ENCODE measurements at regions not wholly inside any gene's neighbourhood (a gene's known extent, or its start where the extent isn't known, plus 50 kb on each side); places are given as distances from the start of the nearest gene placed in this dataset.

DNA sequence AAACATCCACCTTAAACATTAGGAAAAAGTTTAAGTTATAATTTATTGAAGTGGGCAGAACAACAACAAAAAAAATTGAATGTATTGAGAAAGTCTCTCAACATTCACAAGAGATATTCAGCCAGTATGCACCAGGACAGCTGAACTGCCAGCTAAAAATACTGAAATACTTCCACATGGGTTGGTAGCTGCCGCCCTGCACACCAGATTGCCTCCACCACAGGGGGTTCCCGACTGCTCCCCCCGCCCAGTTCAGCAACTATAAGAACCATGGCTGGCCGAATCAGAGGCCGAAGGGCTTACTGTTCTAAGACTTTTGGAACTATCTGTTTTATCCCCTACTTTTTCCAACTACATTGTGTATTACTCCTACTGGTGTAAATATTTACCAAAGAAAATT, 150.0 kb upstream of the LRP1B start:
- Histone ChIP-seq H2BK15ac (ENCODE audit: low read depth, low read length) (no peak overlapping the region), H4K8ac (replicated peaks; ENCODE audit: insufficient read length, low read depth, low read length) (no peak overlapping the region), H2BK20ac (ENCODE audit: low read depth, low read length, poor library complexity, severe bottlenecking) (no peak overlapping the region), H2AFZ (ENCODE audit: low read length) (no peak overlapping the region), H2BK5ac (ENCODE audit: insufficient read length, low read length) (no peak overlapping the region), H3K56ac (ENCODE audit: insufficient read length, low read depth, low read length) (no peak overlapping the region), H3K79me1 (ENCODE audit: insufficient read depth, low read depth, low read length, poor library complexity, severe bottlenecking) (no peaks in the 10 kb centered on the region), H3K4ac (ENCODE audit: low read depth, low read length) (no peak overlapping the region), H3K9me3 (ENCODE audit: control insufficient read depth, low read depth, low read length) (no peaks in the 10 kb centered on the region), H4K20me1 (ENCODE audit: control insufficient read depth, insufficient read depth, insufficient read length) (no peaks in the 10 kb centered on the region), H3K4me2 (ENCODE audit: insufficient read depth, insufficient read length, low read length) (no peak overlapping the region), H3K4me1 (ENCODE audit: insufficient read depth, low read length) (no peaks in the 10 kb centered on the region), H3K27ac (ENCODE audit: insufficient read length, low read depth, low read length) (no peak overlapping the region), H2BK120ac (ENCODE audit: low read depth, low read length, poor library complexity, severe bottlenecking) (no peak overlapping the region), H4K91ac (ENCODE audit: insufficient read length, low read depth, low read length) (no peak overlapping the region), H3K14ac (ENCODE audit: insufficient read depth, low read length) (no peak overlapping the region), H3K23me2 (ENCODE audit: insufficient read length, low read depth, low read length, poor library complexity, severe bottlenecking) (no peaks in the 10 kb centered on the region), H2AK5ac (ENCODE audit: insufficient read length, low read length) (no peak overlapping the region), H3K18ac (ENCODE audit: insufficient read length, low read depth, low read length) (no peak overlapping the region), H2BK12ac (ENCODE audit: insufficient read length, low read depth, low read length) (no peak overlapping the region), H3T11ph (ENCODE audit: low read length) (no peak overlapping the region), H3K79me2 (ENCODE audit: insufficient read depth, low read length) (no peaks in the 10 kb centered on the region), H3K27me3 (ENCODE audit: insufficient read depth, low read length) (no peaks in the 10 kb centered on the region), H3K9ac (ENCODE audit: extremely low read depth, insufficient read length, low read length) (no peak overlapping the region), H3K23ac (ENCODE audit: insufficient read length, low read depth, low read length) (no peak overlapping the region), H4K5ac (ENCODE audit: insufficient read length, low read depth, low read length) (no peak overlapping the region)
- Mint-ChIP-seq H3K4me3 (no peak overlapping the region), H3K9me3 (peaks cover 0 to 2% of the 10 kb centered on the region in 2 experiments; a peak in 3 of 5 replicates), H3K4me1 (peaks cover 5 to 6% of the 10 kb centered on the region in 2 experiments; a peak in 3 of 4 replicates), H3K36me3 (ENCODE audit: insufficient read depth in 1 of 3, low read depth in 3 of 3) (no peaks in the 10 kb centered on the region), H3K27ac (no peak overlapping the region), H3K27me3 (ENCODE audit: low read depth) (no peaks in the 10 kb centered on the region)
- no peak for DNase-seq
- WGBS (ENCODE audit: extremely low coverage, insufficient read length, low lambda C conversion rate), result no CpG with 5 or more reads among the region's 5 CpGs
- TF ChIP-seq, protein P1, sequence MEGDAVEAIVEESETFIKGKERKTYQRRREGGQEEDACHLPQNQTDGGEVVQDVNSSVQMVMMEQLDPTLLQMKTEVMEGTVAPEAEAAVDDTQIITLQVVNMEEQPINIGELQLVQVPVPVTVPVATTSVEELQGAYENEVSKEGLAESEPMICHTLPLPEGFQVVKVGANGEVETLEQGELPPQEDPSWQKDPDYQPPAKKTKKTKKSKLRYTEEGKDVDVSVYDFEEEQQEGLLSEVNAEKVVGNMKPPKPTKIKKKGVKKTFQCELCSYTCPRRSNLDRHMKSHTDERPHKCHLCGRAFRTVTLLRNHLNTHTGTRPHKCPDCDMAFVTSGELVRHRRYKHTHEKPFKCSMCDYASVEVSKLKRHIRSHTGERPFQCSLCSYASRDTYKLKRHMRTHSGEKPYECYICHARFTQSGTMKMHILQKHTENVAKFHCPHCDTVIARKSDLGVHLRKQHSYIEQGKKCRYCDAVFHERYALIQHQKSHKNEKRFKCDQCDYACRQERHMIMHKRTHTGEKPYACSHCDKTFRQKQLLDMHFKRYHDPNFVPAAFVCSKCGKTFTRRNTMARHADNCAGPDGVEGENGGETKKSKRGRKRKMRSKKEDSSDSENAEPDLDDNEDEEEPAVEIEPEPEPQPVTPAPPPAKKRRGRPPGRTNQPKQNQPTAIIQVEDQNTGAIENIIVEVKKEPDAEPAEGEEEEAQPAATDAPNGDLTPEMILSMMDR (conservative IDR thresholded peaks at IDR 0.05), result no peak

Measured in H9 (cell line).